ENCODE measurements at regions not wholly inside any gene's neighbourhood (a gene's known extent, or its start where the extent isn't known, plus 50 kb on each side); places are given as distances from the start of the nearest gene placed in this dataset.

GRCh38 chr1:58246549-58246948 lies 300.0 kb downstream of the OMA1 start:
- TF ChIP-seq CTCF (conservative IDR thresholded peaks at IDR 0.05 in 1 of 2, IDR thresholded peaks at IDR 0.05 in 1 of 2; ENCODE audit: low read depth in 1 of 2, low read length in 2 of 2) (no peak), EZH2 (IDR thresholded peaks at IDR 0.05; ENCODE audit: low read length, missing control alignments) (no peak)
- Histone ChIP-seq H3K27me3 (ENCODE audit: control insufficient read depth, insufficient read depth, low read length) (peaks cover 10% of the 10 kb centered on the region), H4K20me1 (ENCODE audit: control insufficient read depth, extremely low read depth, insufficient read depth, low read length) (no peaks in the 10 kb centered on the region), H2AFZ (ENCODE audit: low read length) (no peak overlapping the region), H3K27ac (ENCODE audit: insufficient read depth, low read length) (no peak overlapping the region), H3K9me3 (ENCODE audit: control insufficient read depth, insufficient read depth, low read depth, low read length) (no peaks in the 10 kb centered on the region), H3K9ac (ENCODE audit: insufficient read depth, low read length) (no peak overlapping the region), H3K36me3 (ENCODE audit: control insufficient read depth, insufficient read depth, low read length) (no peaks in the 10 kb centered on the region), H3K4me3 (replicated peaks in 1 of 4; ENCODE audit: control extremely low read depth in 1 of 4, insufficient read depth in 1 of 4, low read depth in 3 of 4, low read length in 4 of 4) (no peak overlapping the region), H3K79me2 (ENCODE audit: control insufficient read depth, insufficient read depth, low read length) (no peaks in the 10 kb centered on the region), H3K4me1 (ENCODE audit: control insufficient read depth, extremely low read depth, insufficient read depth, low read length) (no peaks in the 10 kb centered on the region), H3K4me2 (ENCODE audit: extremely low read depth, insufficient read depth, low read length) (no peak overlapping the region)
- no peak for DNase-seq (ENCODE audit: low read depth in 2 of 2)

- no peak for DNase-seq (ENCODE audit: low read depth in 2 of 2)
- no peaks in the 10 kb centered on the region for H4K20me1 ChIP-seq (ENCODE audit: control insufficient read depth, extremely low read depth, insufficient read depth, low read length)
- TF ChIP-seq CTCF (conservative IDR thresholded peaks at IDR 0.05 in 1 of 2, IDR thresholded peaks at IDR 0.05 in 1 of 2; ENCODE audit: low read depth in 1 of 2, low read length in 2 of 2) (no peak), EZH2 (IDR thresholded peaks at IDR 0.05; ENCODE audit: low read length, missing control alignments) (no peak)
- no peaks in the 10 kb centered on the region for H3K36me3 ChIP-seq (ENCODE audit: control insufficient read depth, insufficient read depth, low read length)
- no peak overlapping the region for H3K4me2 ChIP-seq (ENCODE audit: extremely low read depth, insufficient read depth, low read length)
- no peak overlapping the region for H3K4me3 ChIP-seq (replicated peaks in 1 of 4; ENCODE audit: control extremely low read depth in 1 of 4, insufficient read depth in 1 of 4, low read depth in 3 of 4, low read length in 4 of 4)
- no peak overlapping the region for H2AFZ ChIP-seq (ENCODE audit: low read length)
- H3K9me3 ChIP-seq (ENCODE audit: control insufficient read depth, insufficient read depth, low read depth, low read length), result no peaks in the 10 kb centered on the region
- H3K79me2 ChIP-seq (ENCODE audit: control insufficient read depth, insufficient read depth, low read length), result no peaks in the 10 kb centered on the region
- H3K27ac ChIP-seq (ENCODE audit: insufficient read depth, low read length), result no peak overlapping the region
- H3K4me1 ChIP-seq (ENCODE audit: control insufficient read depth, extremely low read depth, insufficient read depth, low read length), result no peaks in the 10 kb centered on the region
- H3K27me3 ChIP-seq (ENCODE audit: control insufficient read depth, insufficient read depth, low read length), result peaks cover 6% of the 10 kb centered on the region
- H3K9ac ChIP-seq (ENCODE audit: insufficient read depth, low read length), result no peak overlapping the region
Measured at GRCh38 chr1:58244872-58245271, 301.7 kb downstream of the OMA1 start.

GRCh38 chr1:58238846-58239245 lies 307.7 kb downstream of the OMA1 start:
- no peaks in the 10 kb centered on the region for H3K27me3 ChIP-seq (ENCODE audit: control insufficient read depth, insufficient read depth, low read length)
- no peak overlapping the region for H3K27ac ChIP-seq (ENCODE audit: insufficient read depth, low read length)
- no peaks in the 10 kb centered on the region for H4K20me1 ChIP-seq (ENCODE audit: control insufficient read depth, extremely low read depth, insufficient read depth, low read length)
- no peak overlapping the region for H2AFZ ChIP-seq (ENCODE audit: low read length)
- no peaks in the 10 kb centered on the region for H3K9me3 ChIP-seq (ENCODE audit: control insufficient read depth, insufficient read depth, low read depth, low read length)
- TF ChIP-seq EZH2 (IDR thresholded peaks at IDR 0.05; ENCODE audit: low read length, missing control alignments), result no peak
- TF ChIP-seq CTCF (conservative IDR thresholded peaks at IDR 0.05 in 1 of 2, IDR thresholded peaks at IDR 0.05 in 1 of 2; ENCODE audit: low read depth in 1 of 2, low read length in 2 of 2), result no peak
- no peak overlapping the region for H3K4me3 ChIP-seq (replicated peaks in 1 of 4; ENCODE audit: control extremely low read depth in 1 of 4, insufficient read depth in 1 of 4, low read depth in 3 of 4, low read length in 4 of 4)
- DNase-seq (ENCODE audit: low read depth in 2 of 2), result no peak
- no peaks in the 10 kb centered on the region for H3K79me2 ChIP-seq (ENCODE audit: control insufficient read depth, insufficient read depth, low read length)
- no peak overlapping the region for H3K4me2 ChIP-seq (ENCODE audit: extremely low read depth, insufficient read depth, low read length)
- H3K4me1 ChIP-seq (ENCODE audit: control insufficient read depth, extremely low read depth, insufficient read depth, low read length), result no peaks in the 10 kb centered on the region
- no peaks in the 10 kb centered on the region for H3K36me3 ChIP-seq (ENCODE audit: control insufficient read depth, insufficient read depth, low read length)
- no peak overlapping the region for H3K9ac ChIP-seq (ENCODE audit: insufficient read depth, low read length)
